ENCODE measurements at regions not wholly inside any gene's neighbourhood (a gene's known extent, or its start where the extent isn't known, plus 50 kb on each side); places are given as distances from the start of the nearest gene placed in this dataset.

DNA sequence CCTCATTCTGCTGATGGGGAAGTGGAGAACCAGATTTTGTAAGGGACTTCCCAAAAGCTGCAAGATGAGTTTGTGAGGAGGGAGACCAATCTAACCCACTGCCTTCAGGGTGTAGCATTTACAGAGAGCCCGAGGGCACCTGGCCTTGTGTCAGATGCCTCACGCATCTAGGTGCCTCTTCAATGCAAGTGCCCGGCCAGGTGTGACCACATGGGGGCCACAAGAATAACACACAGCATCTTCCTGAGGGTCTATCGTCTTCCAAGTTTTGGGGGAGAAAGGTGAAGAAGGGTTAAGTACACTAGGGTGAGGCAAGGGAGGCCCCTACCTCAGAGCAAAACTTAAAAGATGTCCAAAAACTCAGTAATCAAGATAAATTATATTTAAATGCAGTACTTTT, 401.7 kb upstream of the CDH5 start:
- DNase-seq (ENCODE audit: low read depth in 2 of 2), result no peak

DNA sequence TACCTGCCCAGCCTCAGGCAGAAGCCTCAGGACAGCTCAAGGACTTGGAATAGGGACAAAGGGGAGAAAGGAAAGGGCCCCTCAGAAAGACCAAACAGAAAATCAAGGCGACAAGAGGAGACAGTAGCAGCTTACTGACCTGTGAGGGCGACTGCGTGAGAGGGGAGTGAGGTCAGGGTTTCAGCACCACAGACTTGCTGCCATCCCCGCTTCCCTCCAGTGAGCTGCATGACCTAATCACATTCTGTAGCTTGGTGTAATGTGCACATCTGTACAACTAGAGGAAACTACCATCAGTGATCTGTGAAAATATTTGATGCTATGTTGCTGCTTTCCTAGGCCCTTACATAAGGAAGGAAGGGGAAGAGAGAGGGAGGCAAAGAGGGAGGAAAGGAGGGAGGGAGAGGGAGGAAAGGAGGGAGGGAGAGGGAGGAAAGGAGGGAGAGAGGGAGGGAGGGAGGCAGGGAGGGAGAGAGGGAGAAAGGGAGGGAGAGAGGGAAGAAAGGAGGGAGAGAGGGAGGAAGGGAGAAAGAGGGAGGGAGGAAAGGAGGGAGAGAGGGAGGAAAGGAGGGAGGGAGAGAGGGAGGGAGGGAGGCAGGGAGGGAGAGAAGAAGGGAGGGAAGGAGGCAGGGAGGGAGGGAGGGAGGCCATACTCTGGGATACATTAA, 404.9 kb upstream of the CDH5 start:
- no peak for DNase-seq (ENCODE audit: low read depth in 2 of 2)

DNA sequence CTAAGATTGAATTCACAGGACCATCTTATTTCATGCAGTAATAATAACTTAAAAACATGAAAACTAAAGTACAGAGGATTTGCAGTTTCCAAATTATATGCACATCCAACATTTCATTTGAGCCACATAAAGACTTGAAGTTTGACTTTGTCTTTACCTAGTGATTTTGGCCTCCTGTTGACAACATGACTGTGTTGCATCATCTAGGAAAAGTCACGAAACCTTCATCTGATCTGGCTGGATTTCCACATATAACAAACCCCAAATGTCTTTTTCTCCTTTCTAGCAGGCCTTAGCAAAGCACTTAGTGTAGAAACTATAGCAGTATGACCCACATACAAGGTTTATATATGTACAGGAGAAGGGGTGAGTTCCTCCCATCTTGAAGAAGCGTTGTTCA, 406.5 kb upstream of the CDH5 start:
- DNase-seq (ENCODE audit: low read depth in 2 of 2), result no peak

DNA sequence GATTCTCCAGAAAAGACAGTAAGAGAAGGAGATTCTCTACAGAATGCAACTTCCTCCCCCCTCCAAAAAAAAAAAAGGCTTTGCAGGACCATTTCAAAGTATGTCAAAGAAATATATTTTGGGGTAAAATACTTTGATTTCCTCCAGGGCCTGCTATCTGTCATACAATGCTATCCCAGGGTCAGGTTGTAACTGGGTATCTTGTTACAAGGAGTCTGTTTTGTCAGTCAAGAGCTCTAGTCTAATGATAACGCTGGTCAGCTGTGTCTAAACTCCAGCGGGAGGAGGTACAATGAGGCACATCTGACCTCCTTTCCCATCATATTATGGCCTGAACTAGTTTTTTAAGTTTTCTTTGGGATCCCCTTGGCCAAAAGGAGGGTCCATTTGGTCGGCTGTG, 408.4 kb upstream of the CDH5 start:
- DNase-seq (ENCODE audit: low read depth in 2 of 2), result no peak

DNA sequence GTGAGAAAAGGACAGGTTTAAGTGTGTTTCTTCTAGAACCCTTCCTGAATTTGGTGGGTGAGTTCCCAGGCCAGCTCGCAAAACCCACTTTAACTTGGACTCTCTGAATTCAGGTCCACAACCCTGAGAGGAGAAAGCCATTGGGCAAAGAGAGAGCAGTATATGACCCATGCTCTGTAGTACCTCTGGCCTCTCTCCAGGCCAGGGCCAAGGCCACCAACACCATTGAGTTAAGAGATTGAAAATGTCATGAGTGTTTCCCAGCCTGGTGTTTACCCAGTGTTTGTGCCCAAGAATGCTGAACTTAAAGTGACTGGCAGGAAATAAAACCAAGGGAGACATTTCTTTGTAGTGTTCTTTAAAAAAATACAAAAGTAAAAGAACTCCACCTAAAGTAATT, 410.4 kb upstream of the CDH5 start:
- DNase-seq (ENCODE audit: low read depth in 2 of 2), result no peak

DNA sequence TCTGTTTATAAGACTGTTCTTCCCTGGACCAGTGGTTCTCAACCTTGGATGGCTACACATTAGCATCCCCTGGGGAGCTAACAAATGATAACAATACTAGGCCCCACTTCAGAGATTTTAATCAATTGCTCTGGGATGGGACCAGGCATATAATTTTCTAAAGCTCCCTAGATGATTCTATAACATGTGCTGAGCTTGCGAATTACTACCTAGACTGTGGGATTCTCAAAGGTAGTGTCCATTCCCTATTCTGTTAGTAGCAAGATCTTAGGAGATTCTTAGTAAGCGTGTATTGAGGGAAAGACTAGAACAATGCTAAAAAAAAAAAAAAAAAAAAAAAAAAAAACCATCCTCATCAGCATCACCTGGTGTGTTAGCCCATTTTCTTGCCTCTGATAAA, 412.0 kb upstream of the CDH5 start:
- DNase-seq (ENCODE audit: low read depth in 2 of 2), result no peak

DNA sequence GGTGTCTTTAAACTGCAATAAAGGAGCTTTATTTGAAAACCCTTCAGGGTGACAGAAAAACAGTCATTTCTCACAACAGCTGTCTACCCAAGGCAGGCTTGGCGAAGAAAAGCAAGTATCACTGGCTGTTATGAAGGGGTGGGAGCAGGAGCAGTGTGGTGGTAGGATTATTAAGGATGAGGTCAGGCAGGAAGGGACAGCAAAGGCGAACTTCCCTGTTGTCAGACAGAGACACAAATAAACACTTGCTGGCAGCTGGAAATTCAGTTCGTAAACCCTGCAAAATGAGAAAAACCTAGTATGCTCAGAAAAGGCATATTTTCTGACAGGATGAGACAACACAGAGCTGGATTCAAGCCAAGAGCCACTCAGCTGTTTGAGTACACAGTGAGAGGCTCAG, 416.3 kb upstream of the CDH5 start:
- no peak for DNase-seq (ENCODE audit: low read depth in 2 of 2)

DNA sequence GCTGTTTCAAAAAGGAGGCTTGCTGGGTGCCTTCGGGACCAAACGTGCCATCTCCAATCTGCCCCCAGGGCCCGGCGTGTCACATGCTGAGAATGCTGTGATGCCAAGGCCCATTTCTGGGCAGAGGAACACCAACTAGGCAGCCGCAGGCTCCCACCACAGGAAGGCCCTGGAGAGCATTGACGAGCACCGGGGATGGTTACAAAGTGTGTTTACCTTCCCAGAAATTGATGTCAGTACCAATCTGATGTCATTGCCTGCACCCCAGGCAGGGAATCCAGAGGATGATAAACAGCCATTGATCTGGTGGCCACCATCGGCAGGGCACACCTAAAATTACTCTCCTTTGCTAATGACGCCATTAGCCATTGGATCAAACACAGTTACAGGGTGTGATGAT, 418.1 kb upstream of the CDH5 start:
- no peak for DNase-seq (ENCODE audit: low read depth in 2 of 2)

DNA sequence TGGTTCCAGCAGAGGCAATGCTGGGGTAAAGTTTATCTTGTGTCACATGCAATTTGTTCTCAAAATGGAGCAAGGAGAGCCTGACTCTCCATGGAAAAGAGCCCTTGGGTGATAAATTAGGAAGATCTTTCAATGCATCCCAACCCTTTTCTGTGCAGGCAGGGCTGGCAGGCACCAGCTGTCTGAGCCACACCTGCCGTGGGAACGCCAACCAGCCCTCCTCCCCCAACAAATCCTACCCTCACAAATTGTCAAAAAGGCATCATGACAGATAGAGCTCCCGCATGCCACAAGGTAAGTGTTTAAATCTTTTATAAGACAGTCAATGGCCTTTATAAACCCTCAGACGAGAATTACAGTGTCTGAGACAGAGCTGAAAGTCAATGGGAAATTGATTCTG, 418.5 kb upstream of the CDH5 start:
- DNase-seq (ENCODE audit: low read depth in 2 of 2), result no peak

DNA sequence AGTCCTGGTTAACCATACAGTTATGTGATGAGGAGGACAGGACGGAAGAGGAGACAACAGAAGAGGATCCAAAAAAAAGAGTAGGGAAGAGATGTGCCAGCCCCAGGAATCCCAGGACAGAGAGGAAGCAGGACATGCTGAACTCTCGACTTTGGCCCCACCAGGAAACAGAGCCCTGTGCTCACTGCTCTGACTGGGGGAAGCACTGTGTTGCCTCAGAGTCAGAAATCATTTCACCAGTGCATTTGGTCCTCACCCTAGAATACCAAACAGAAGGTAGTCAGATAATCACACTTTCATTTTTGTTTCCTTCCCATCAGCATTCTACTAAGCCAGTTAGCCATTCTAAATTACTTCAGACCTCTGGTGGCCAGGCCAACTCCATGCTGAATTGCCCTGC, 421.0 kb upstream of the CDH5 start:
- DNase-seq (ENCODE audit: low read depth in 2 of 2), result no peak

DNA sequence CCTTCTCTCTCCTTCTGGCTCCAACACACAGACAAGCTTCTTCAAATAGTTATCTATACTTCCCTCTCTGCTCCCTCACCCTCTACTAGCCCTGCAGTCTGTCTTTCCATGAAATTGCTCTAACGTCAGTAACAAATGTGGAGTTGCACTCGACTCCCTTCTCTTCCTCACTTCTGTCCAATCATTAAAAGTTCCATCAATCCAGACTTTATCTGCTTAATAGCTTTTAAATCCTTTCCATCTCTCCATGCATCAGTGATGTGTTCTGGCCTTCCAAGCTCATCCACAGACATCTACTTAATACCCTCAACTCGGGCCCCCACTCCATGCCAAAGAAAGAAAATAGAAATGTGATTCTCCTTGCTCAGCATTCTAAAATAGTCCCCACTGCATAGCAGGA, 422.1 kb upstream of the CDH5 start:
- no peak for DNase-seq (ENCODE audit: low read depth in 2 of 2)

DNA sequence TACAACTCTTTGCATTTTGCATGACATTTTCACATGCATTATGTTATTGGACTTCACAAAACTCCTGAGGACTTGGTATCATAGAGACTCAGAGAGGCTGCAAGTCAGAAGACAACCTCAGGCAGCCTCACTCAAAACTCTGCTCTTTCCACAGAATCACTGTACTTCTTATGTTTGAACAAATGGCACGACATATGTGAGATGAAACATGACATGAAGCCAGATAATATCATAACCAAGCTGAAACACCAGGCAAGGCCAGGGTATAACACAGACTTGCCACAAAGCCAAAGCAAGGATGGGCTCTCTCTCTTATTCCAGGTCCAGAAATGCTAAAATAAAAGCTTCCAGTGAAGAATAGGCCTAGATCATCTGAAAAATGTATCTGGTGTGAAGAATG, 425.8 kb upstream of the CDH5 start:
- no peak for DNase-seq (ENCODE audit: low read depth in 2 of 2)

DNA sequence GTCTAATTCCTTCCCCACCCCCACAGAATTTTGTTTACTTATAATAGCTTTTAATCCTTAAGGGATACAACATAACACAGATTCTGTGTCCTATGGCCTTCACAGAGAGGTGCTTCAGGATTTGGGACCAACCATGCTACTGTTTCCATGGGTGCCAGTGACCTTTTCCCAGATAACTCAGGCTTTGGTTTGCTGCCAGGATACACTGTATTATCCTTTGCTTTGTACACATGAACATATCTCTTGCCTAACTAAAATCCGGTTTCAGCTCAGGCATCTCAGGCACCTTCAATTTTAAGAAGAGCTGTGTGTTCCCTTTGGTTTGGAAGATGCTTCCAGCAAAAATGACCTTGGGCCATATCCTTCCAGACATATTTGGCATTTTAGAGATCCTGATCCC, 428.4 kb upstream of the CDH5 start:
- no peak for DNase-seq (ENCODE audit: low read depth in 2 of 2)

DNA sequence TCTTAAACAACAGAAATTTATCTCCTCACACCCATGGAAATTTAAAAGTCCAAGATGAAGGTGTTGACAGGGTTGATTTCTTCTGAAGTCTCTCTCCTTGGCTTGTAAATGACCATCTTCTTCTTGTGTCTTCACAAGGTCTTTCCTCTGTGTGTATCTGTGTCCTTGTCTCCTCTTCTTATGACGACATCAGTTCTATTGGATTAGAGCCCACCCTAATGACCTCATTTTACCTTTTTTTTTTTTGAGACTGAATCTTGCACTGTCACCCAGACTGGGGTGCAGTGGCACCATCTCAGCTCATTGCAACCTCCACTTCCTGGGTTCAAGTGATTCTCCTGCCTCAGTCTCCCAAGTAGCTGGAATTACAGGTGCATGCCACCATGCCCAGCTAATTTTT, 429.0 kb upstream of the CDH5 start:
- no peak for DNase-seq (ENCODE audit: low read depth in 2 of 2)

DNA sequence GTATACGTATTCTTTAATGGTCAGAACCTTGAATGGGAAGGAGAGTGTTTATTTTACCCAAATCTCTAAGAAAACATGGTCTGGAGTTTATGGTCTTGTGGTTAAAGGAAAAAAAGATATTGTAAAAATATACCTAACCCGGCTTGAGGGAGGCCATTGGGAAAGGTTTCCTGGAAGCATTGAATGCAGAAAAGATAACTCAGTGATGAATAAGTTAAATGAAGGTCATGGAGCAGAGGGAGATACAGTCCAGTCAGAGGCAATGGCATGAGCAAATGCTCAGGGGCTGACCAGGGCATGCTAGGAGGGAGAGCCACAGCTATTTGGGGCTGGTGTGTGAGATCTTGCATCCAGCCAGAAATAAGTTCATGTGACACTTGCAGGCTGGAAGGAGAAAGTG, 430.4 kb upstream of the CDH5 start:
- no peak for DNase-seq (ENCODE audit: low read depth in 2 of 2)

DNA sequence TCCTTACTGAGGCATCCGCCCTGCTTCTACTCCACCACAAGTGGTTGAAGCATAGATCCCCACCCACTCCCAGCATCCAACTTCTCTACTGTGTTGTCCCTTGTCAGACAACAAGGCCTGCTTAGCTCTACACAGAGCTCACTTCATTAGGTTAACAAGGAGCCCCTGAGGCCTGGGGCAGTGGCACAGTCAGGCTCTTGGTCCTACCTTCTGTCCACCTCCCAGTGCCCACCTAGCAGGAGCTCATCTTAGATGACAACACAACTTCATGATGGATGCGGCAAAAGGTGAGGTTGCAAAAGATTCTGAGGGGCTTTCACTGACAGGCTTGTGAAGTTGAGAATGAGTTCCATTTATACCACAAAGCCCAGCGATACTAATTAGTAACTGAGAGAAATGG, 432.0 kb upstream of the CDH5 start:
- DNase-seq (ENCODE audit: low read depth in 2 of 2), result no peak

DNA sequence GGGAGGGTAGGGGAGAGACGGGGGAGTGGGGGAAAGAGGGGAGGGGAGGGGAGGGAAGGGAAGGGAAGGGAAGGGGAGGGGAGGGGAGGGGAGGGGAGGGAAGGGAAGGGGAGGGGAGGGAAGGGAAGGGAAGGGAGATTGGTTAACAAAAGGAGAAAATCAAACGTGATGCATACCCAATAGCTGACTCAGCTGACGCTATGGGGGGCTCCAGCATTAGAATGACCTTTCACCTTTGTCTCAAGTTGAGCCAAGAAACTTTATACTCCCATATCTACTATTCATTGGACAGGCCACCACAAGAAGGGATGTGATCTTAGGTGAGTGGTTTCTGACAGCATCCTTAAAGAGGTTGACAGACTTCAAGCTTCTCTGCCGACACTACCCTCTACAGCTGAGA, 432.8 kb upstream of the CDH5 start:
- no peak for DNase-seq (ENCODE audit: low read depth in 2 of 2)

DNA sequence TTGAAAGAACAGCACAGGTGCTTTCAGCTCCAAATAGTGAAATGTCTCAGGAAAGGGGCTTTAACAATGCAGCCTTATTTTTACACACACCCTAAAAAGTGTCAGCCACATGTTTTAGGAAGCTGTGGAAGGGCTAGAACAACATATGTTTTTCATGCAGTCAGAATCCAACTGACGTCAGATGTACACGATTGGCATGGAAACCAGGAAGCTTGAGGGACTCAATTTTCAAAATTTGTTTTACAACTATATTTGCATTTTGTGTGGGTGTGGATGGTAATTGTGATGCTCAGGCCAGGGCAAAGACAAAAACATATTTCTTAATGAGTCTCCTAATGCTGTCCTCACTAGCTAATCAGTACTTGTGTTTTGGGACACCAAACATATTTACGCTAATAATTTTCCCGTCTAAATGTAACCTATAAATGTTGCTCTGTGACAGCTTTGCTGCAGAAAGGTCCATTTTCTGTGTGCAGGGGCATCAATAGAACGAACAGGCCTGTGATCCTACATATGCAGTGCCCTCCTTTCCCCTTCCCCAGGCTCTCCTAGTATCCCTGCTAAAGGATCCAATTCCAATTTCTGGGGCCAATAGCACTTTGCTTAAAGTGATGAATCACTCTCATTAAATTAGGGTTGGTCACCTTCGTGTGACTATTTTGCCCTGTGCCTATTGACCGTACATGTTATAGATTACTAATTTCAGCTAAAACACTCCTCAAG, 434.0 kb upstream of the CDH5 start:
- DNase-seq (ENCODE audit: low read depth in 2 of 2), result no peak

DNA sequence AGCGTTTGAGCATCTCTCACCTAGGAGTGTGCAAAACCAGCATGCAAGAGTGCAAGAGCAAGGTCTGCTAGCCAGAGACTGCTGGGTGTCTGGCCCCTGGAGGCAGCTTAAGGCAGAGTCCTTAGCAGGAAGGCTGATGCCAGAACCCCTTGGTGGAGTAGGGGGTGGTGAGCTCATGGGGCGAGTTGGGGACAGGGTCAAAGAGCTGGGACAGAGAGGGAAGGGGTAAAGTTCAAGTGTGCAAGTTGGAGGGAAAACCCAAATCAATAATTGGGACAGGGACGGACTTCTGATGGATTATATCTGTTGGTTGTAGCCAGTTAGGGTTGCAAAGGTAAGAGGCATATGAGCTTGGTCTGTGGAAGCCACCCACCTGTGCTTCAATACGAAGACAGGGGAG, 443.6 kb upstream of the CDH5 start:
- no peak for DNase-seq (ENCODE audit: low read depth in 2 of 2)

DNA sequence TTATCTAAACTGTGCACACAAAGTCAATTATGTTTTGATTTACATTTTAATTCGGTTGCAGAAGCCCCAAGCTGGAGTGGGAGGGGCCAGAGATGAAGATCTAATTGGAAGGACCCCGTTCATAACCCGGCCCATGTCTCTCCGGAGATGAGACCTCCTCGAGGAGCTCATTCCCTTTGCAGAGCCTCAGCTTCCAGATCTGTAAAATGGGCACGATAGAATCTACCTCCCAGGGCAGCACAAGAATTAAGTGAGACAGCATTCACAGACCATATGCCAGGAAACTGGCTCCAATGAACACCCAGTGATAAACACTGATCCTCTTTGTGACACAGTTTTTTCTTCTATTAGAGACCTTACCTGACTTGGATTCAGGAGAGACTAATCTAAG, 446.5 kb upstream of the CDH5 start:
- DNase-seq (ENCODE audit: low read depth in 2 of 2), result no peak

DNA sequence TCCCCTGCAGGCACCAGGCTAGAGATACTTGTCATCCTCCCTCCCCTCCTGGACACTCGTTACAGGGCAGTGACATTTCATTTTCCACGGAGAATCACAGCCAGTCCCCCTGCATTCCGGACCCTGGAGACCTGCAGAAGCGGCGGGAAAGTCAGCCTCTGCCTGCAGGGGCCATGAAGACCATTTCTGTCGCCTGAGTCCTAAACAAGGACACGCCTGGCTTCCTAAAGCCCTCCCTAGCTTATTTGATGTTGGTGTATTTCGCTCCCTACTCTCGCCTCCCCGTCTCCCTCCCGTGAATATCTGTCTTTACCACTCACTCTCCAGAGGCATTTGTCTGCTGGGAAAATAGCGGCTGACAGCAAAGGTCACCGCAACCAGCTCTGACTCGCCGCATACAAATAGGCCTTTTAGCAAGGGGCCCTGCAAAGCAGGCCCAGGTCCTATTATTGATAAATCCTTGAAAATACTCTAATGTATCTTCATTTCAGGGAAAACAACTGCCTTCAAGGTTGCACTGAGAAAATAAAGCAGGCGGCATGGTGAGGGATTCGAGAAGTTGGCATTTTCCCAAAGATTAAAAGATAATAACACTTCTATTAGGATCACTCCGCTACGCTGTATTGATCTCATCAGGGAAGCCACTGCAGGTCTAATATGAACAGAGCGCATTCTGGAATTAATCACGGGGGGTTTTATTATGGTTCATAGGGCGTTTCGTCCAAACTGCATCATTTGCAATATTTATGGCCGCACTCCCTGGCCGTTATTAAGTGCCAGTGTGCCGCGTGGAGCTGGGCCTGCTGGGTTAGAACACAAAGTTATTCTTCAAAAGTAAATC, 447.1 kb upstream of the CDH5 start:
- DNase-seq (ENCODE audit: low read depth in 2 of 2), result no peak

DNA sequence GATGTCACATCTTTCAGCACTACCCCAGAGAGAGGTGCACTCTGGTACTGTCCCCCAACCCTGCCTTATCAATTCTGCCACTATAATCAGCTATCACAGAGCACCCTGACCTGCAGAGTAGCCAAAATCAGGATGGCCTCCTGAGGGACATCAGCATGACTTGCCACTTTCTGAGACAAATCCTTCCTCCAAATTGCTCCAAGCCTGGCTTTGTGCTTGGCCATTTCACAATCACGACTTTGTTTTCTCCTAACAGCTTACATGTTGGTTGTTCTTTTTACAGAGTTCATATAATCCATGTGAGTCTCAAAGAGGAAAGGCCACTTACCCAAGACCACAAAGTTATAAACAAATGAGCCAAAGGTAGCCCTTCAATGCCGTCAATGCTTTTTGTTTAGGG, 449.0 kb upstream of the CDH5 start:
- DNase-seq (ENCODE audit: low read depth in 2 of 2), result no peak

DNA sequence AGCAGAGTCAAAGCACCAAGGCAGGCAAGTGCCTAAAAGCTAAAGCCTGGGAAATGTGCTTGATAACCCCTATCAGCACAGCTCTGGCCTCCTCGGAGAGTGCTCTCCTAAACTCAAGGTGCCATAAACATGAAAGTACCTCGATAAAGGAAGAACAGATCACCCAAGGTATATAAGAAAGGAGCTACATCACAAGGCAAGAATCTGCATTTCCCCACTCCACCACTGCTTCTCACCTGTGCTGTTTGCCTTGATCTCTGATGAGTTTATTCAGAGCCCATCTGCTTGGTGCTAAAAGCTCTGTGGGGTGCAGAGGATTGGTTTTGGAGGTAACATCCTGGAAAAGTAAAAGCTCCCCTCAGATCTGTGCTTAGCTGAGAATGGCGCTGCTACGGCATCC, 449.5 kb upstream of the CDH5 start:
- DNase-seq (ENCODE audit: low read depth in 2 of 2), result no peak

Measured in stimulated activated CD8-positive, alpha-beta memory T cell treated with anti-CD3 and anti-CD28 coated beads, Interleukin-15, amount 100 ng/mL, for 48 hours (primary cell).